CD4-positive, alpha-beta T cell (primary cell): ENCODE measurements at regions not wholly inside any gene's neighbourhood (a gene's known extent, or its start where the extent isn't known, plus 50 kb on each side); places are given as distances from the start of the nearest gene placed in this dataset.

Source experiments
- ATAC-seq: fragments of 200-7000 bp; cut with Tn5 transposase; one replicate; pipeline ENCODE4 v1.10.0; 2022; ENCODE audit warnings: mild to moderate bottlenecking; ENCODE audit not compliant: poor library complexity
- CTCF ChIA-PET: fragments of 350-600 bp; sonication (Branson Sonifier 250); formaldehyde crosslinking; loops from one replicate; lab custom pipeline; 2021; ENCODE audit warnings: antibody characterized with exemption, inconsistent platforms; lab: Charles Lee
- POLR2A ChIA-PET: fragments of 350-600 bp; sonication (Branson Sonifier 250); formaldehyde crosslinking; loops from one replicate; lab custom pipeline; 2021; ENCODE audit warnings: antibody characterized with exemption, inconsistent platforms; lab: Charles Lee
- DNase-seq, 14 experiments: peaks; one replicate each; pipeline ENCODE4 v3.0.0-alpha.2; 2013 to 2020; ENCODE audit warnings: mixed read lengths in 2 of 14
- H3K27ac ChIP-seq, 2 donors: one replicate each; pipeline versions ENCODE4 v1.5.1 to v1.7.0; 2013; ENCODE audit warnings: low read length in 2 of 2, low read depth in 1 of 2, mild to moderate bottlenecking in 1 of 2
- H3K27me3 ChIP-seq, 2 experiments: 1 replicate in 1 of 2; 2 replicates in 1 of 2; pipeline versions ENCODE4 v1.6.1 to v1.7.0; 2013; ENCODE audit warnings: low read length in 2 of 2, control low read depth in 1 of 2, mild to moderate bottlenecking in 1 of 2, moderate library complexity in 1 of 2; ENCODE audit not compliant: insufficient read depth in 2 of 2, control insufficient read depth in 1 of 2
- H3K36me3 ChIP-seq: one replicate; pipeline ENCODE4 v1.6.1; 2013; ENCODE audit warnings: low read length, control low read depth; ENCODE audit not compliant: insufficient read depth
- H3K4me1 ChIP-seq: one replicate; pipeline ENCODE4 v1.6.1; 2013; ENCODE audit warnings: low read length, control low read depth; ENCODE audit not compliant: insufficient read depth
- H3K4me3 ChIP-seq: one replicate; pipeline ENCODE4 v1.5.1; 2013; ENCODE audit warnings: mild to moderate bottlenecking, low read length, moderate library complexity
- H3K9me3 ChIP-seq, 2 experiments: 1 replicate in 1 of 2; 2 replicates in 1 of 2; pipeline versions ENCODE4 v1.6.1 to v1.7.0; 2013; ENCODE audit warnings: low read length in 2 of 2, mild to moderate bottlenecking in 2 of 2, control low read depth in 1 of 2, moderate library complexity in 1 of 2; ENCODE audit not compliant: control insufficient read depth in 1 of 2, insufficient read depth in 1 of 2
- H3K27ac Mint-ChIP-seq: one replicate; pipeline ENCODE4 v1.8.0; 2020; ENCODE audit warnings: mixed read lengths
- H3K27me3 Mint-ChIP-seq: one replicate; pipeline ENCODE4 v1.8.0; 2021; ENCODE audit warnings: mixed read lengths
- H3K36me3 Mint-ChIP-seq: one replicate; pipeline ENCODE4 v1.8.0; 2021; ENCODE audit warnings: low read depth, mixed read lengths
- H3K4me1 Mint-ChIP-seq: one replicate; pipeline ENCODE4 v1.8.0; 2021; ENCODE audit warnings: low read depth, mixed read lengths
- H3K4me3 Mint-ChIP-seq: one replicate; pipeline ENCODE4 v1.8.0; 2020; ENCODE audit warnings: mild to moderate bottlenecking, mixed read lengths
- H3K9me3 Mint-ChIP-seq: one replicate; pipeline ENCODE4 v1.8.0; 2020; ENCODE audit warnings: mixed read lengths
- CTCF ChIP-seq: fragments of 200-600 bp; IDR thresholded peaks from one replicate; pipeline ENCODE4 v1.8.0; 2022; ENCODE audit warnings: antibody characterized with exemption, mild to moderate bottlenecking
- intact Hi-C, 2 experiments: fragments of 100-400 bp; cut with DNase I in 1 of 2; cut with micrococcal nuclease in 1 of 2; formaldehyde crosslinking; loops; one replicate each; pipeline versions ENCODE4 v1.15.1 to v1.9.0; 2023 to 2025; cut with DNase I, micrococcal nuclease

- no peak for ATAC-seq
- no peak overlapping the region for H3K4me3 ChIP-seq
- CTCF ChIA-PET: no interaction called here
- no peaks in the 10 kb centered on the region for H3K4me1 ChIP-seq
- H3K9me3 ChIP-seq: peaks cover 0 to 13% of the 10 kb centered on the region in 2 experiments
- no peaks in the 10 kb centered on the region for H3K27me3 Mint-ChIP-seq
- no peak overlapping the region for H3K4me3 Mint-ChIP-seq
- no peaks in the 10 kb centered on the region for H3K36me3 Mint-ChIP-seq
- DNase-seq: no peak
- H3K27me3 ChIP-seq: no peaks in the 10 kb centered on the region
- POLR2A ChIA-PET: no interaction called here
- no peak for TF ChIP-seq CTCF
- no peak overlapping the region for H3K27ac Mint-ChIP-seq
- no peaks in the 10 kb centered on the region for H3K36me3 ChIP-seq
- H3K27ac ChIP-seq: no peak overlapping the region
- intact Hi-C loops: no loop called here
- no peaks in the 10 kb centered on the region for H3K4me1 Mint-ChIP-seq
- H3K9me3 Mint-ChIP-seq: peaks cover 6% of the 10 kb centered on the region
These were observed 1328.0 kb downstream of the FSTL5 start for GRCh38 chr4:160835789-160836188.

- no peak overlapping the region for H3K4me3 Mint-ChIP-seq
- DNase-seq (no peak), ATAC-seq (no peak)
- intact Hi-C loops: no loop called here
- H3K4me1 ChIP-seq: no peaks in the 10 kb centered on the region
- ChIA-PET CTCF (no interaction called here), POLR2A (no interaction called here)
- no peaks in the 10 kb centered on the region for H3K36me3 ChIP-seq
- H3K9me3 ChIP-seq: peaks cover 0 to 13% of the 10 kb centered on the region in 2 experiments
- H3K27ac ChIP-seq: no peak overlapping the region
- no peak overlapping the region for H3K27ac Mint-ChIP-seq
- H3K4me3 ChIP-seq: no peak overlapping the region
- H3K9me3 Mint-ChIP-seq: peaks cover 6% of the 10 kb centered on the region
- H3K27me3 ChIP-seq: no peaks in the 10 kb centered on the region
- H3K36me3 Mint-ChIP-seq: no peaks in the 10 kb centered on the region
- no peaks in the 10 kb centered on the region for H3K4me1 Mint-ChIP-seq
- no peaks in the 10 kb centered on the region for H3K27me3 Mint-ChIP-seq
- TF ChIP-seq CTCF: no peak
These were observed 1327.4 kb downstream of the FSTL5 start for GRCh38 chr4:160836431-160836830.

- Mint-ChIP-seq H3K4me1 (no peaks in the 10 kb centered on the region), H3K36me3 (no peaks in the 10 kb centered on the region), H3K27ac (no peak overlapping the region), H3K27me3 (no peaks in the 10 kb centered on the region), H3K9me3 (peaks cover 6% of the 10 kb centered on the region), H3K4me3 (no peak overlapping the region)
- Histone ChIP-seq H3K36me3 (no peaks in the 10 kb centered on the region), H3K9me3 (peaks cover 0 to 8% of the 10 kb centered on the region in 2 experiments), H3K27me3 (no peaks in the 10 kb centered on the region), H3K27ac (no peak overlapping the region), H3K4me3 (no peak overlapping the region), H3K4me1 (no peaks in the 10 kb centered on the region)
- no peak for DNase-seq
- CTCF ChIA-PET: no interaction called here
- TF ChIP-seq CTCF: no peak
- POLR2A ChIA-PET: no interaction called here
- intact Hi-C loops: no loop called here
- no peak for ATAC-seq
These were observed 1317.7 kb downstream of the FSTL5 start for GRCh38 chr4:160846121-160846520.
